GM12878 (cell line): ENCODE measurements at regions not wholly inside any gene's neighbourhood (a gene's known extent, or its start where the extent isn't known, plus 50 kb on each side); places are given as distances from the start of the nearest gene placed in this dataset.

ENCODE experiments used
- CBFB ChIP-seq: IDR thresholded peaks from 2 replicates; pipeline ENCODE4 v1.6.1; 2016; ENCODE audit warnings: antibody characterized with exemption, low read depth
- CHD1 ChIP-seq: IDR thresholded peaks from 2 replicates; pipeline ENCODE4 v1.6.1; 2012; ENCODE audit warnings: low read depth, low read length, improper control_type of control experiment
- HDAC2 ChIP-seq: fragments of 200-600 bp; sonication (generic); IDR thresholded peaks from 2 replicates; pipeline ENCODE4 v1.6.1; 2017
- JUND ChIP-seq: IDR thresholded peaks from 2 replicates; pipeline ENCODE4 v1.6.1; 2012; ENCODE audit warnings: low read depth, mild to moderate bottlenecking, low read length, improper control_type of control experiment, moderate library complexity
- PAX8 ChIP-seq: fragments of 450-650 bp; IDR thresholded peaks from 2 replicates; pipeline ENCODE4 v1.6.1; 2017; ENCODE audit warnings: mild to moderate bottlenecking, moderate library complexity
- POLR2A ChIP-seq: IDR thresholded peaks from 2 replicates; pipeline ENCODE4 v1.6.1; 2011; ENCODE audit warnings: low read depth, mild to moderate bottlenecking, low read length
- ZNF217 ChIP-seq: fragments of 450-650 bp; IDR thresholded peaks from 2 replicates; pipeline ENCODE4 v1.6.1; 2017; ENCODE audit warnings: antibody characterized with exemption, mild to moderate bottlenecking
- ZSCAN29 ChIP-seq: fragments of 450-650 bp; IDR thresholded peaks from 2 replicates; pipeline ENCODE4 v1.6.1; 2017; ENCODE audit warnings: mild to moderate bottlenecking, moderate library complexity
- ZZZ3 ChIP-seq: IDR thresholded peaks from 2 replicates; pipeline ENCODE4 v1.6.1; 2011; ENCODE audit warnings: low read depth; ENCODE audit not compliant: control insufficient read depth, insufficient read length
- TF ChIP-seq, protein P1 (sequence below), 3 experiments: IDR thresholded peaks in 2 of 3; conservative IDR thresholded peaks in 1 of 3; 2 replicates each; pipeline ENCODE4 v1.5.1; 2011; ENCODE audit warnings: low read depth in 3 of 3, low read length in 3 of 3, mild to moderate bottlenecking in 3 of 3, control low read depth in 2 of 3, moderate library complexity in 2 of 3, inconsistent platforms in 1 of 3, mixed read lengths in 1 of 3; ENCODE audit not compliant: control insufficient read depth in 2 of 3, insufficient read depth in 1 of 3; ENCODE audit errors: extremely low read depth in 1 of 3
- TF ChIP-seq, protein P2 (sequence below): fragments of 450-650 bp; IDR thresholded peaks from 2 replicates; pipeline ENCODE4 v1.6.1; 2017; ENCODE audit warnings: antibody characterized with exemption, mild to moderate bottlenecking, moderate library complexity
- TF ChIP-seq, protein P3 (sequence below): IDR thresholded peaks from 2 replicates; pipeline ENCODE4 v1.6.1; 2011; ENCODE audit warnings: low read depth, low read length, improper control_type of control experiment, borderline replicate concordance
- TF ChIP-seq, protein P4 (sequence below): fragments of 450-650 bp; IDR thresholded peaks from 2 replicates; pipeline ENCODE4 v1.6.1; 2017; ENCODE audit warnings: borderline replicate concordance
- TF ChIP-seq, protein P5 (sequence below): fragments of 450-650 bp; IDR thresholded peaks from 2 replicates; pipeline ENCODE4 v1.6.1; 2017; ENCODE audit warnings: mild to moderate bottlenecking
- TF ChIP-seq, protein P6 (sequence below): IDR thresholded peaks from 2 replicates; pipeline ENCODE4 v1.6.1; 2011; ENCODE audit warnings: low read depth, mild to moderate bottlenecking, low read length, moderate library complexity, borderline replicate concordance; ENCODE audit errors: extremely low read depth

DNA sequence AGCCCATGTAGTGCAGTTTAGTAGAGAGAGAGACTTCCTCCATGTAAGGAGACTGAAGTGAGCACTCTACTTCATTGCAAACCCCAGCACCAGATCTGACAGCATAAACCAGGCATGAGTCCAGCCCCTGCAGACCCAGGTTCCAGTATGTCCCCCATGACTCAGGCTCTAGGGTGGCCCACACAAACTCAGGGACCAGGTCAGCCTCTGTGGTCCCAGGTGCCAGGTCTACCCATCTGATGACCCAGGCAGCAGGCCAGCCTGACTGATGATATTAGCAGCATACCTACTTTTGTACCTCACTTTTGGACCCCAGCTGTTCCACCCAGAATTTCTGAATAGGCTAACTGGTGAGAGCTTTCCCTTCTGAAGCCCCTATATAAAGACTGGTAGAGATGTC, 647.8 kb downstream of the ANXA1 start (continued):
- TF ChIP-seq, protein P1, sequence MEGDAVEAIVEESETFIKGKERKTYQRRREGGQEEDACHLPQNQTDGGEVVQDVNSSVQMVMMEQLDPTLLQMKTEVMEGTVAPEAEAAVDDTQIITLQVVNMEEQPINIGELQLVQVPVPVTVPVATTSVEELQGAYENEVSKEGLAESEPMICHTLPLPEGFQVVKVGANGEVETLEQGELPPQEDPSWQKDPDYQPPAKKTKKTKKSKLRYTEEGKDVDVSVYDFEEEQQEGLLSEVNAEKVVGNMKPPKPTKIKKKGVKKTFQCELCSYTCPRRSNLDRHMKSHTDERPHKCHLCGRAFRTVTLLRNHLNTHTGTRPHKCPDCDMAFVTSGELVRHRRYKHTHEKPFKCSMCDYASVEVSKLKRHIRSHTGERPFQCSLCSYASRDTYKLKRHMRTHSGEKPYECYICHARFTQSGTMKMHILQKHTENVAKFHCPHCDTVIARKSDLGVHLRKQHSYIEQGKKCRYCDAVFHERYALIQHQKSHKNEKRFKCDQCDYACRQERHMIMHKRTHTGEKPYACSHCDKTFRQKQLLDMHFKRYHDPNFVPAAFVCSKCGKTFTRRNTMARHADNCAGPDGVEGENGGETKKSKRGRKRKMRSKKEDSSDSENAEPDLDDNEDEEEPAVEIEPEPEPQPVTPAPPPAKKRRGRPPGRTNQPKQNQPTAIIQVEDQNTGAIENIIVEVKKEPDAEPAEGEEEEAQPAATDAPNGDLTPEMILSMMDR (IDR thresholded peaks at IDR 0.05 in 2 of 3, conservative IDR thresholded peaks at IDR 0.05 in 1 of 3; ENCODE audit: control insufficient read depth in 2 of 3, extremely low read depth in 1 of 3, insufficient read depth in 1 of 3, low read depth in 3 of 3, low read length in 3 of 3), result no peak
- TF ChIP-seq, protein P2, sequence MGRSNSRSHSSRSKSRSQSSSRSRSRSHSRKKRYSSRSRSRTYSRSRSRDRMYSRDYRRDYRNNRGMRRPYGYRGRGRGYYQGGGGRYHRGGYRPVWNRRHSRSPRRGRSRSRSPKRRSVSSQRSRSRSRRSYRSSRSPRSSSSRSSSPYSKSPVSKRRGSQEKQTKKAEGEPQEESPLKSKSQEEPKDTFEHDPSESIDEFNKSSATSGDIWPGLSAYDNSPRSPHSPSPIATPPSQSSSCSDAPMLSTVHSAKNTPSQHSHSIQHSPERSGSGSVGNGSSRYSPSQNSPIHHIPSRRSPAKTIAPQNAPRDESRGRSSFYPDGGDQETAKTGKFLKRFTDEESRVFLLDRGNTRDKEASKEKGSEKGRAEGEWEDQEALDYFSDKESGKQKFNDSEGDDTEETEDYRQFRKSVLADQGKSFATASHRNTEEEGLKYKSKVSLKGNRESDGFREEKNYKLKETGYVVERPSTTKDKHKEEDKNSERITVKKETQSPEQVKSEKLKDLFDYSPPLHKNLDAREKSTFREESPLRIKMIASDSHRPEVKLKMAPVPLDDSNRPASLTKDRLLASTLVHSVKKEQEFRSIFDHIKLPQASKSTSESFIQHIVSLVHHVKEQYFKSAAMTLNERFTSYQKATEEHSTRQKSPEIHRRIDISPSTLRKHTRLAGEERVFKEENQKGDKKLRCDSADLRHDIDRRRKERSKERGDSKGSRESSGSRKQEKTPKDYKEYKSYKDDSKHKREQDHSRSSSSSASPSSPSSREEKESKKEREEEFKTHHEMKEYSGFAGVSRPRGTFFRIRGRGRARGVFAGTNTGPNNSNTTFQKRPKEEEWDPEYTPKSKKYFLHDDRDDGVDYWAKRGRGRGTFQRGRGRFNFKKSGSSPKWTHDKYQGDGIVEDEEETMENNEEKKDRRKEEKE, result no peak
- TF ChIP-seq, protein P3, sequence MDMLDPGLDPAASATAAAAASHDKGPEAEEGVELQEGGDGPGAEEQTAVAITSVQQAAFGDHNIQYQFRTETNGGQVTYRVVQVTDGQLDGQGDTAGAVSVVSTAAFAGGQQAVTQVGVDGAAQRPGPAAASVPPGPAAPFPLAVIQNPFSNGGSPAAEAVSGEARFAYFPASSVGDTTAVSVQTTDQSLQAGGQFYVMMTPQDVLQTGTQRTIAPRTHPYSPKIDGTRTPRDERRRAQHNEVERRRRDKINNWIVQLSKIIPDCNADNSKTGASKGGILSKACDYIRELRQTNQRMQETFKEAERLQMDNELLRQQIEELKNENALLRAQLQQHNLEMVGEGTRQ, result no peak
- TF ChIP-seq ZNF217, result no peak
- TF ChIP-seq CBFB, result no peak
- TF ChIP-seq POLR2A, result no peak
- TF ChIP-seq, protein P4, sequence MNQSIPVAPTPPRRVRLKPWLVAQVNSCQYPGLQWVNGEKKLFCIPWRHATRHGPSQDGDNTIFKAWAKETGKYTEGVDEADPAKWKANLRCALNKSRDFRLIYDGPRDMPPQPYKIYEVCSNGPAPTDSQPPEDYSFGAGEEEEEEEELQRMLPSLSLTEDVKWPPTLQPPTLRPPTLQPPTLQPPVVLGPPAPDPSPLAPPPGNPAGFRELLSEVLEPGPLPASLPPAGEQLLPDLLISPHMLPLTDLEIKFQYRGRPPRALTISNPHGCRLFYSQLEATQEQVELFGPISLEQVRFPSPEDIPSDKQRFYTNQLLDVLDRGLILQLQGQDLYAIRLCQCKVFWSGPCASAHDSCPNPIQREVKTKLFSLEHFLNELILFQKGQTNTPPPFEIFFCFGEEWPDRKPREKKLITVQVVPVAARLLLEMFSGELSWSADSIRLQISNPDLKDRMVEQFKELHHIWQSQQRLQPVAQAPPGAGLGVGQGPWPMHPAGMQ, result no peak
- no peak for TF ChIP-seq HDAC2
- TF ChIP-seq, protein P5, sequence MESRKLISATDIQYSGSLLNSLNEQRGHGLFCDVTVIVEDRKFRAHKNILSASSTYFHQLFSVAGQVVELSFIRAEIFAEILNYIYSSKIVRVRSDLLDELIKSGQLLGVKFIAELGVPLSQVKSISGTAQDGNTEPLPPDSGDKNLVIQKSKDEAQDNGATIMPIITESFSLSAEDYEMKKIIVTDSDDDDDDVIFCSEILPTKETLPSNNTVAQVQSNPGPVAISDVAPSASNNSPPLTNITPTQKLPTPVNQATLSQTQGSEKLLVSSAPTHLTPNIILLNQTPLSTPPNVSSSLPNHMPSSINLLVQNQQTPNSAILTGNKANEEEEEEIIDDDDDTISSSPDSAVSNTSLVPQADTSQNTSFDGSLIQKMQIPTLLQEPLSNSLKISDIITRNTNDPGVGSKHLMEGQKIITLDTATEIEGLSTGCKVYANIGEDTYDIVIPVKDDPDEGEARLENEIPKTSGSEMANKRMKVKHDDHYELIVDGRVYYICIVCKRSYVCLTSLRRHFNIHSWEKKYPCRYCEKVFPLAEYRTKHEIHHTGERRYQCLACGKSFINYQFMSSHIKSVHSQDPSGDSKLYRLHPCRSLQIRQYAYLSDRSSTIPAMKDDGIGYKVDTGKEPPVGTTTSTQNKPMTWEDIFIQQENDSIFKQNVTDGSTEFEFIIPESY, result no peak
- TF ChIP-seq JUND, result no peak
- no peak for TF ChIP-seq PAX8
- no peak for TF ChIP-seq CHD1
- TF ChIP-seq ZZZ3, result no peak
- no peak for TF ChIP-seq ZSCAN29
- TF ChIP-seq, protein P6, sequence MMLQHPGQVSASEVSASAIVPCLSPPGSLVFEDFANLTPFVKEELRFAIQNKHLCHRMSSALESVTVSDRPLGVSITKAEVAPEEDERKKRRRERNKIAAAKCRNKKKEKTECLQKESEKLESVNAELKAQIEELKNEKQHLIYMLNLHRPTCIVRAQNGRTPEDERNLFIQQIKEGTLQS, result no peak
